T1000 (cell line): ENCODE measurements at regions not wholly inside any gene's neighbourhood (a gene's known extent, or its start where the extent isn't known, plus 50 kb on each side); places are given as distances from the start of the nearest gene placed in this dataset.

Experiments used
- DNase-seq: peaks from one replicate; lab custom pipeline; 2025; ENCODE audit warnings: mixed read lengths; lab: John Stamatoyannopoulos, UW

GRCh38 chr12:89098441-89099112 lies 253.7 kb downstream of the DUSP6 start:
- DNase-seq, result no peak

DNA sequence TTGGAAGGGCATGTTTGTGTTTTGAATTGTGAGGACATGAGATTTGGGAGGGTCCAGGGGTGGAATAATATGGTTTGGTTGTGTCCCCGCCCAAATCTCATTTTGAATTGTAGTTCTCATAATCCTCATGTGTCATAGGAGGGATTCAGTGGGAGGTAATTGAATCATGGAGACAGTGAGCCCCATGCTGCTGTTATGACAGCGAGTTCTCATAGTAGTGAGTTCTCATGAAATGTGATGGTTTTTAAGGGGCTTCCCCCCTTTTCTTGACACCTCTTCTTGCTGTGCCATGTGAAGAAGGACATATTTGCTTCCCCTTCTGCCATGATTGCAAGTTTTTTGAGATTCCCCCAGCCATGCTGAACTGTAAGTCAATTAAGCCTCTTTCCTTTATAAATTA lies 260.0 kb downstream of the DUSP6 start:
- DNase-seq, result no peak

- no peak for DNase-seq
Observed at GRCh38 chr12:89091293-89091841, 260.9 kb downstream of the DUSP6 start.

- DNase-seq, result no peak
Observed at GRCh38 chr12:89089264-89089663, 263.0 kb downstream of the DUSP6 start.

GRCh38 chr12:89087876-89088275 lies 264.4 kb downstream of the DUSP6 start:
- no peak for DNase-seq

GRCh38 chr12:89087149-89087825 lies 265.0 kb downstream of the DUSP6 start:
- no peak for DNase-seq

DNA sequence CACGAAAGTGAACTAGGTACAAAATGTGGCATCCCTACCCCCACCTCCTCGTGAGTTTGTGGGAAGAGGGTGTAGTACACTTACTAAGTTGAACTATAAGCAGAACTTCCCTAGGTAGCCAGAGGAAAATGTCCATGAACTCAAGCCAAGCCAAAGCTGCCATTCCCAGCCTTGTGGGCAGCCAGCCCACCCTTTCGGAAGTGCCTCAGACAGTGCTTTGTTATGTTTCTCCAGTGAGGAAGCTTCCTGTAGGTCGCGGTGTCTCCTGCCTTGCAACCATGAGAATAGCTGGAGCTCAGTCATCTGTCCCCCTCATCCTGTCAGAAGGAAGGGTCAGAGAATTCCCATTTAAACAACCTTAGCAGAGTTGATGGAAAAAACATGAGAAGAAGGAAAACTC lies 266.9 kb downstream of the DUSP6 start:
- DNase-seq, result no peak

- no peak for DNase-seq
Observed at GRCh38 chr12:89084751-89085150, 267.6 kb downstream of the DUSP6 start.

GRCh38 chr12:89083491-89083890 lies 268.8 kb downstream of the DUSP6 start:
- no peak for DNase-seq

- DNase-seq, result no peak
Observed at GRCh38 chr12:89082370-89082753, 269.9 kb downstream of the DUSP6 start.

DNA sequence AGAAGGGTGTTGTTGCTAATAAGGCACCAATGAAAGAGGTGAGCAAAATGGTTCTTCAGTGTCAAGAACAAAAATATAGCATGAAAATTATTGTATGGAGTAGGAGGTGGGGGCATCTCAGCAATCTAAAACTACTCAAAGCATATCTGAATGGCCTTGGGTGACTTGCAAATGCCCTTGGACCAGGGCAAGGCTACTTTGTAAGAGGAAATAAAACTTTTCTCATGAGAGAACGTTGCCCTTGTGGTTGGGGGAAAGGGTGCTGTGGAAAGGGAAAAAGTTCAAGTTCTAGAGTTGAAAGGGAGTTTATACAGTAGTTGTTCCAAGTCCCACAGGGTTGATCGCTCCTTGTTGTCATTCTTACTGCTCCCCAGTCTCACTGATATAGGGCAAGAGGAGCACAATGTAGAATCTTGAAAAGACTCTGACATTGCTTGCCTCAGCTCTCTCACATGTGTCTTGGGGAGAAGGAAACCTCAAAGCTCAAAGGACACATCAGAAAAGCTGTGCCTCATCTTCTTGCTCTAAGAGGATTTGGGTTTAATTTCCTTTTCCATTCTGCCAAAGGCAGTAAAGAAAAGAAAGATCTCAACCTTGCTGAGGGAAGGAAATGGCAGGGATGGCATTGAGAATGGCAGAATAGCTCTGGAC lies 270.5 kb downstream of the DUSP6 start:
- DNase-seq, result no peak

GRCh38 chr12:89080793-89081465 lies 271.4 kb downstream of the DUSP6 start:
- no peak for DNase-seq

DNA sequence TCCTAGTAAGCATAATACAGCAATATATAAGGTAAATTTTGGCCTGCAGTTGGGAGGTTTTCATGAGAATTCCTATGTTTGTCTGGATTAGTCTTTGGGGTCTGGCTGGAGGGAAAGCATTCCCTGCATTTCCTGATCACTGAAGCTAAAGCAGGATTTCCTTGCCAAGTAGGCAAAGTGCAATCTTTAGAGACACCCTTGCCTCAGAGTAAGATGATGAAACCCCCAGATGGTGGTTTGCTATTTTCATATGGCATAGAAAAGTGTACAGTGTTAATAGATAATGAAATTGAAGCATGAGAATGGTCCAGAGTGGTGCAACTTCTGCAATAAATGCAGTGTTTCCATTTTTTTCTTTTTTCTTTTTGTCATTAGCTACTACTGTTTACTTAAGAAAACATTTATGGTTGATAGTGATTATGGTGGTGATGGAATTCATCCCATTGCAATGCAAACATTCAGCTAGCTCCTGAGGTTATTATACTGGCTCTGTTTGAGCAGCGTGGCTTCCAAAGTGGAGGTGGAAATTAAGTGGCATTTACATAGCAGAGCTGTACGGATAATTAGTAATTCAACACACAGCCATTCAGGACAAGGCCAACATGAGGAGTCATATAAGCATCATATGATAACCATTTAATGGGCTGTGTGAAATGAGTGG lies 276.3 kb downstream of the DUSP6 start:
- no peak for DNase-seq

DNA sequence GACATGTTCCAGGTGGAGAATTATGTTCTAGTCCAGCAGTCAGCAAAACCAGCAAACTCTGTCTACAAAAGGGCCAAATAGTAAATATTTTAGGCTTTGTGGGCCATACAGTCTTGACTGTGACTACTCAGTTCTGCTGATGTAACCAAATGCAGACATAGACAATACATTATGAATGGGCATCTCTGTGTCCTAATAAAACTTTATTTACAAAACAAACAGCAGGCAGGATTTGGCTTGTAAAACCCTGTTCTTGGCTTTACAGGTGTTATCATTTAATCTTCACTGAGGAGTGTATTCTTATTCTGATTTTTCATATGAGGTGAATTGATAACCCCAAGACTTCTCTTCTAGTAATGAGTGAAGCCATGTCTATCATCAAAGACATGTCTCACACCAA lies 278.6 kb downstream of the DUSP6 start:
- no peak for DNase-seq

- peak; percentile 10 for DNase-seq
Observed at GRCh38 chr12:89073027-89073398, 279.3 kb downstream of the DUSP6 start.

GRCh38 chr12:89072294-89073026 lies 279.8 kb downstream of the DUSP6 start:
- DNase-seq, result no peak

DNA sequence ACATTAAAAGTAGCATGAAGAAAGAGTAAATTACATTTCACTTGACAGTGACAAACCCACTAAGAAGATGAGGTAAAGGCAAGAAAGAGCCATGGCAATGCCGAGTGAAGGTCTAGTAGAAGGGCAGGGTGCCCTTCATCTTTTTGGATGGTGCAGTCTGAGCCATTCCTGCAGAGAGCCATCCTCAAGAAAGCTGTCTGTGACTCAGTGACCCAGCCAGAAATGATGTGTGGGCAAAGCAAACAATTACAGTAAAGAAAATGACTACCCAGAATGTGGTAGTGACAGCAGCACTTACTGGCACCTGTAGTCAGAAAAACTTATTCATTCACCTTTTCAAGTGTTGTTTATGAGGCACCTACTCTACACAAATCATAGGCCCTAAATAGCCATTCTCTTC lies 281.7 kb downstream of the DUSP6 start:
- no peak for DNase-seq

- no peak for DNase-seq
Observed at GRCh38 chr12:89069431-89069830, 282.9 kb downstream of the DUSP6 start.

- DNase-seq, result peak; percentile 69
Observed at GRCh38 chr12:89067421-89068187, 284.7 kb downstream of the DUSP6 start.

DNA sequence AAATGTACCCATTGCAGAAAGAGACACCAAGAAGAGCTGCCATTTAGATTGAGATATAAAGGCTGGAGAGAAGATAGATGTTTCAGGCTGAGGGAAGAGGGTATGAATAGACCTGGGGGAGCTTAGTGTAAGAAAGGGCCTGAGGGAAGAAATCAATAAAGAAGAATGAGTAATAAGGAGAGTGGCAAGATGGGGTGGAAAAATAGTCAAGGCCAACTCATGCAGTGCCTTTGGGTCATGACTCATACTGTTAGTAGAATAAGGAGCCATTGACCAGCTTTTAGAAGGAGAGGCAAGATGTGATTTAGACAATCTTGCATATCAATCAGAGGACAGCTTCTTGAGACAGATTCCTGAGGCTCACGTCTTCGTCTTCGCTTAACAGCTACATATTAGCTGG lies 287.5 kb downstream of the DUSP6 start:
- DNase-seq, result peak; percentile 20

DNA sequence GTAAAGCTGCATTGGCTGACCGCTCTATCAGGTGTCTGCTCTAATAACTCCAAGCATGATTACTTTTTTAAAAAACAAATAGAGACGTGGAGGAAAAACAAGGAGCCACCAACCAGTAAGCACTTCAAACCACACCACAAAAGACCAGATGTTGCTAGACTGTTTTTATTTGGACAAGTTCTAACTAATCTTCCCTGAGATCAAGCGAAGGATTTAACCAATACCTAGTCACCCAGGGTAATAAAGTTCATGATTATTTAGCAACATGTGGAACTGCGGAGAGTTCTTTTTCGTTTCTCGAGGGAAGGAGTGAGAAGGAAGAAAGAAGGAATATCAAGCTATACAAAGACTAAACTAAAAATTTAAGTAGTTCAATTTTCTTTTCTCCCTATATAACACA lies 288.1 kb downstream of the DUSP6 start:
- no peak for DNase-seq
